IMR-90 (cell line): ENCODE measurements at regions not wholly inside any gene's neighbourhood (a gene's known extent, or its start where the extent isn't known, plus 50 kb on each side); places are given as distances from the start of the nearest gene placed in this dataset.
"Not testable (repeated sequence)": the region's sequence is repeated elsewhere in the genome, so short reads cannot be mapped to it uniquely, and the experiment has no call there.

ENCODE experiments used
- ATAC-seq: fragments of 200-7000 bp; cut with Tn5 transposase; 2 replicates; pipeline ENCODE4 v1.9.1; 2020; ENCODE audit warnings: low read depth, mild to moderate bottlenecking, moderate library complexity
- BruUV-seq: library from RNA; stranded (reverse); fragments of 400-500 nt; replicated peaks from 2 replicates; lab custom pipeline; 2021; lab: Mats Ljungman, UMichigan
- CTCF ChIA-PET: fragments of 300-600 bp; formaldehyde crosslinking; extraction: SDS; loops from one replicate; lab custom pipeline; 2021; ENCODE audit warnings: antibody characterized with exemption; lab: Yijun Ruan, JAX
- POLR2A ChIA-PET: fragments of 300-600 bp; sonication (Branson Sonifier 250); formaldehyde crosslinking; loops from one replicate; lab custom pipeline; 2022; ENCODE audit warnings: antibody characterized with exemption; ENCODE audit not compliant: unreplicated experiment; lab: Charles Lee
- DNase-seq: peaks from one replicate; pipeline ENCODE4 v3.0.0; 2013
- H2AFZ ChIP-seq: replicated peaks from 2 replicates; pipeline ENCODE3; 2013; ENCODE audit warnings: low read length, mild to moderate bottlenecking; ENCODE audit not compliant: poor library complexity
- H2AK5ac ChIP-seq: 2 replicates; pipeline ENCODE4 v1.6.1; 2013; ENCODE audit warnings: low read depth, low read length, inconsistent platforms
- H2AK9ac ChIP-seq: replicated peaks from 2 replicates; pipeline ENCODE3; 2013; ENCODE audit warnings: mild to moderate bottlenecking, low read depth, low read length, moderate library complexity; ENCODE audit not compliant: poor library complexity
- H2BK120ac ChIP-seq: 2 replicates; pipeline ENCODE4 v1.6.1; 2013; ENCODE audit warnings: low read depth, low read length, inconsistent platforms
- H2BK15ac ChIP-seq: 3 replicates; pipeline ENCODE4 v1.6.1; 2013; ENCODE audit warnings: low read depth, low read length, inconsistent platforms
- H2BK20ac ChIP-seq: 2 replicates; pipeline ENCODE4 v1.6.1; 2013; ENCODE audit warnings: low read depth, mild to moderate bottlenecking, inconsistent platforms, low read length, moderate library complexity
- H2BK5ac ChIP-seq: 2 replicates; pipeline ENCODE4 v1.6.1; 2013; ENCODE audit warnings: mild to moderate bottlenecking, low read depth, low read length, inconsistent platforms; ENCODE audit not compliant: poor library complexity, severe bottlenecking
- H3K14ac ChIP-seq: replicated peaks from 2 replicates; pipeline ENCODE4 v1.6.1; 2013; ENCODE audit warnings: low read depth, low read length, inconsistent platforms
- H3K18ac ChIP-seq: 2 replicates; pipeline ENCODE4 v1.6.1; 2013; ENCODE audit warnings: low read depth, low read length, control low read depth
- H3K23ac ChIP-seq: 2 replicates; pipeline ENCODE4 v1.6.1; 2013; ENCODE audit warnings: low read depth, low read length, inconsistent platforms
- H3K27ac ChIP-seq: 2 replicates; pipeline ENCODE4 v1.5.1; 2013; ENCODE audit warnings: mild to moderate bottlenecking, control low read depth, low read length; ENCODE audit not compliant: insufficient read depth
- H3K27me3 ChIP-seq: 2 replicates; pipeline ENCODE4 v1.6.1; 2013; ENCODE audit warnings: low read length; ENCODE audit not compliant: control insufficient read depth, insufficient read depth
- H3K36me3 ChIP-seq: 2 replicates; pipeline ENCODE4 v1.6.1; 2013; ENCODE audit warnings: low read length, mixed read lengths; ENCODE audit not compliant: control insufficient read depth, insufficient read depth
- H3K4ac ChIP-seq: 2 replicates; pipeline ENCODE4 v1.6.1; 2013; ENCODE audit warnings: low read depth, low read length, inconsistent platforms
- H3K4me1 ChIP-seq: 2 replicates; pipeline ENCODE4 v1.6.1; 2013; ENCODE audit warnings: low read length, mixed read lengths; ENCODE audit not compliant: control insufficient read depth, insufficient read depth
- H3K4me2 ChIP-seq: 2 replicates; pipeline ENCODE4 v1.6.1; 2013; ENCODE audit warnings: low read depth, mild to moderate bottlenecking, control low read depth, low read length, moderate library complexity
- H3K4me3 ChIP-seq: 2 replicates; pipeline ENCODE4 v1.5.1; 2013; ENCODE audit warnings: low read depth, mild to moderate bottlenecking, control low read depth, low read length, moderate library complexity; ENCODE audit not compliant: insufficient read depth
- H3K56ac ChIP-seq: 2 replicates; pipeline ENCODE4 v1.6.1; 2013; ENCODE audit warnings: low read length, inconsistent platforms; ENCODE audit not compliant: insufficient read depth; ENCODE audit errors: extremely low read depth
- H3K79me1 ChIP-seq, 2 experiments: 2 replicates each; pipeline ENCODE4 v1.6.1; 2013; ENCODE audit warnings: low read length in 2 of 2, inconsistent platforms in 1 of 2, low read depth in 1 of 2
- H3K9ac ChIP-seq: 2 replicates; pipeline ENCODE4 v1.6.1; 2013; ENCODE audit warnings: low read depth, low read length, control low read depth
- H3K9me1 ChIP-seq: 2 replicates; pipeline ENCODE4 v1.6.1; 2013; ENCODE audit warnings: low read length, inconsistent platforms; ENCODE audit not compliant: insufficient read depth
- H3K9me3 ChIP-seq: 2 replicates; pipeline ENCODE4 v1.6.1; 2013; ENCODE audit warnings: low read length; ENCODE audit not compliant: control insufficient read depth, insufficient read depth
- H4K20me1 ChIP-seq: 2 replicates; pipeline ENCODE4 v1.6.1; 2013; ENCODE audit warnings: low read length, inconsistent platforms; ENCODE audit not compliant: insufficient read depth
- H4K5ac ChIP-seq: 2 replicates; pipeline ENCODE4 v1.6.1; 2013; ENCODE audit warnings: mild to moderate bottlenecking, low read depth, low read length, control low read depth
- H4K8ac ChIP-seq, 2 experiments: 2 replicates each; pipeline ENCODE4 v1.6.1; 2013; ENCODE audit warnings: low read depth in 2 of 2, low read length in 2 of 2, control low read depth in 1 of 2, inconsistent platforms in 1 of 2
- H4K91ac ChIP-seq: 2 replicates; pipeline ENCODE4 v1.6.1; 2013; ENCODE audit warnings: low read depth, low read length, inconsistent platforms; ENCODE audit not compliant: insufficient read depth
- WGBS, 2 experiments: methylation state at CpG; one replicate each; pipeline versions ENCODE4 v1.1.5 to v1.1.7; 2013; ENCODE audit warnings: missing lambda C conversion rate in 2 of 2; ENCODE audit not compliant: insufficient read length in 1 of 2; ENCODE audit errors: extremely low coverage in 2 of 2; 5-methylcytosine and 5-hydroxymethylcytosine counted together
- dilution Hi-C: fragments of 300-500 bp; cut with HindIII; formaldehyde crosslinking; loops from one replicate; pipeline ENCODE4 v1.14.3; 2018; ENCODE audit warnings: low sequenced_read_pairs; ENCODE audit not compliant: unreplicated experiment
- in situ Hi-C: fragments of 300-500 bp; cut with MboI; formaldehyde crosslinking; loops from 3 replicates; pipeline ENCODE4 v1.14.3; 2019; ENCODE audit warnings: low sequenced_read_pairs, inconsistent platforms, mixed read lengths
- intact Hi-C: fragments of 100-400 bp; cut with micrococcal nuclease; formaldehyde crosslinking; loops from 2 replicates; pipeline ENCODE4 v1.10.0; 2022

- DNase-seq, H3K4me2 ChIP-seq, H3K23ac ChIP-seq, H2BK20ac ChIP-seq, H3K4me1 ChIP-seq, H2AK5ac ChIP-seq, H3K56ac ChIP-seq, POLR2A ChIA-PET, BruUV-seq, CTCF ChIA-PET, H3K9ac ChIP-seq, H3K79me1 ChIP-seq, H2AFZ ChIP-seq, H3K27ac ChIP-seq, H2AK9ac ChIP-seq, H3K9me3 ChIP-seq, H3K14ac ChIP-seq, H4K91ac ChIP-seq, H3K18ac ChIP-seq, in situ Hi-C loops, intact Hi-C loops, ATAC-seq, H3K4me3 ChIP-seq, H3K4ac ChIP-seq, dilution Hi-C loops, H2BK15ac ChIP-seq, H3K9me1 ChIP-seq, H4K8ac ChIP-seq, H2BK5ac ChIP-seq, H2BK120ac ChIP-seq, H3K36me3 ChIP-seq, H4K20me1 ChIP-seq, H3K27me3 ChIP-seq, H4K5ac ChIP-seq: not testable (repeated sequence)
- WGBS, 2 experiments: 56% methylated on average over 2 of the region's 3 CpGs; no CpG with 5 or more reads in 1 of the 2 experiments
These were observed 182.5 kb downstream of the CTH start for GRCh38 chr1:70593551-70593950.
